Body of pancreas (tissue), 4 donors: ENCODE measurements at regions not wholly inside any gene's neighbourhood (a gene's known extent, or its start where the extent isn't known, plus 50 kb on each side); places are given as distances from the start of the nearest gene placed in this dataset.

Source experiments
- ATAC-seq: fragments of 150-250 bp; one replicate; pipeline ENCODE4 v1.9.1; 2016
- DNase-seq, 4 donors: peaks; one replicate each; pipeline ENCODE4 v3.0.0-alpha.2; 2019
- H3K27ac ChIP-seq, 4 donors: fragments of 200-600 bp; sonication (generic); 1 replicate in 3 of 4; 2 replicates in 1 of 4; pipeline versions ENCODE4 v1.5.1 to v1.6.1; 2016 to 2019; ENCODE audit warnings: mild to moderate bottlenecking in 1 of 4, mixed read lengths in 1 of 4, moderate library complexity in 1 of 4
- H3K27me3 ChIP-seq, 2 donors: fragments of 200-600 bp; sonication (generic); one replicate each; pipeline ENCODE4 v1.6.0; 2016; ENCODE audit warnings: mild to moderate bottlenecking in 1 of 2
- H3K36me3 ChIP-seq, 2 donors: fragments of 200-600 bp; sonication (generic); replicated peaks in 1 of 2; 2 replicates each; pipeline ENCODE4 v1.5.1; 2016; ENCODE audit warnings: low read depth in 2 of 2; ENCODE audit not compliant: insufficient read depth in 1 of 2
- H3K4me1 ChIP-seq: fragments of 200-600 bp; sonication (generic); one replicate; pipeline ENCODE4 v1.6.0; 2016
- H3K4me3 ChIP-seq, 2 donors: fragments of 200-600 bp; sonication (generic); 1 replicate in 1 of 2; 2 replicates in 1 of 2; pipeline ENCODE4 v1.5.1; 2016 to 2019
- H3K9me3 ChIP-seq, 3 donors: fragments of 200-600 bp; sonication (generic); 1 replicate in 2 of 3; 2 replicates in 1 of 3; pipeline ENCODE4 v1.5.1; 2016
- CTCF ChIP-seq, 7 experiments: fragments of 450-650 bp in 4 of 7; fragments of 200-600 bp in 3 of 7; sonication (generic) in 3 of 7; IDR thresholded peaks; one replicate each; pipeline ENCODE4 v1.5.1; 2016 to 2019; ENCODE audit warnings: antibody characterized with exemption in 7 of 7
- POLR2A ChIP-seq, 3 donors: fragments of 450-650 bp; IDR thresholded peaks; one replicate each; pipeline ENCODE4 v1.6.1; 2016; ENCODE audit warnings: antibody characterized with exemption in 3 of 3, mild to moderate bottlenecking in 2 of 3
- WGBS, 2 donors: methylation state at CpG; one replicate each; pipeline ENCODE4 v1.1.5; 2017; 5-methylcytosine and 5-hydroxymethylcytosine counted together
- intact Hi-C: fragments of 100-400 bp; cut with DNase I; formaldehyde crosslinking; loops from one replicate; pipeline ENCODE4 v1.15.1; 2023

GRCh38 chr20:22818636-22819035 is 216.5 kb upstream of the SSTR4 start:
- TF ChIP-seq POLR2A (IDR thresholded peaks at IDR 0.05): no peak
- TF ChIP-seq CTCF (IDR thresholded peaks at IDR 0.05): no peak
- 61 to 71% methylated on average over 4 of the region's 4 CpGs for WGBS, 2 donors
- Histone ChIP-seq H3K36me3 (no peaks in the 10 kb centered on the region), H3K27ac (no peak overlapping the region), H3K27me3 (no peaks in the 10 kb centered on the region), H3K9me3 (no peaks in the 10 kb centered on the region), H3K4me1 (no peaks in the 10 kb centered on the region), H3K4me3 (no peak overlapping the region)
- DNase-seq (no peak), ATAC-seq (no peak)
- intact Hi-C loops: no loop called here

- 75 to 83% methylated on average over 4 of the region's 4 CpGs for WGBS, 2 donors
- no peak overlapping the region for H3K4me3 ChIP-seq
- no peaks in the 10 kb centered on the region for H3K9me3 ChIP-seq
- no peaks in the 10 kb centered on the region for H3K36me3 ChIP-seq
- no peaks in the 10 kb centered on the region for H3K4me1 ChIP-seq
- no peak for TF ChIP-seq CTCF (IDR thresholded peaks at IDR 0.05)
- TF ChIP-seq POLR2A (IDR thresholded peaks at IDR 0.05): no peak
- H3K27me3 ChIP-seq: no peaks in the 10 kb centered on the region
- DNase-seq: no peak
- no peak for ATAC-seq
- no peak overlapping the region for H3K27ac ChIP-seq
- intact Hi-C loops: no loop called here
Measured at GRCh38 chr20:22819112-22819511, 216.0 kb upstream of the SSTR4 start.

GRCh38 chr20:22819784-22820183 is 215.3 kb upstream of the SSTR4 start:
- WGBS, 2 donors: 71 to 75% methylated on average over 2 of the region's 2 CpGs
- ATAC-seq (no peak), DNase-seq (no peak)

GRCh38 chr20:22821081-22821727 is 213.9 kb upstream of the SSTR4 start:
- WGBS, 2 donors: 41 to 52% methylated on average over 7 of the region's 7 CpGs
- ATAC-seq (no peak), DNase-seq (no peak)
- Histone ChIP-seq H3K27ac (no peak overlapping the region), H3K27me3 (no peaks in the 10 kb centered on the region), H3K4me1 (no peaks in the 10 kb centered on the region), H3K4me3 (no peak overlapping the region), H3K36me3 (no peaks in the 10 kb centered on the region), H3K9me3 (no peaks in the 10 kb centered on the region)
- intact Hi-C loops: no loop called here
- TF ChIP-seq CTCF (IDR thresholded peaks at IDR 0.05) (no peak), POLR2A (IDR thresholded peaks at IDR 0.05) (no peak)

More at GRCh38 chr20:22819784-22820183, 215.3 kb upstream of the SSTR4 start:
- no peak for TF ChIP-seq POLR2A (IDR thresholded peaks at IDR 0.05)
- no peak for TF ChIP-seq CTCF (IDR thresholded peaks at IDR 0.05)
- no peak overlapping the region for H3K27ac ChIP-seq
- H3K4me3 ChIP-seq: no peak overlapping the region
- intact Hi-C loops: no loop called here
- no peaks in the 10 kb centered on the region for H3K4me1 ChIP-seq
- H3K27me3 ChIP-seq: no peaks in the 10 kb centered on the region
- H3K9me3 ChIP-seq: no peaks in the 10 kb centered on the region
- H3K36me3 ChIP-seq: no peaks in the 10 kb centered on the region

GRCh38 chr20:22821796-22822195 is 213.3 kb upstream of the SSTR4 start:
- H3K27ac ChIP-seq: no peak overlapping the region
- 77 to 78% methylated on average over 2 to 4 of the region's 4 CpGs for WGBS, 2 donors
- ATAC-seq (no peak), DNase-seq (no peak)
- H3K27me3 ChIP-seq: no peaks in the 10 kb centered on the region
- H3K9me3 ChIP-seq: no peaks in the 10 kb centered on the region
- no peaks in the 10 kb centered on the region for H3K4me1 ChIP-seq
- no peak for TF ChIP-seq POLR2A (IDR thresholded peaks at IDR 0.05)
- no peak for TF ChIP-seq CTCF (IDR thresholded peaks at IDR 0.05)
- no peaks in the 10 kb centered on the region for H3K36me3 ChIP-seq
- no peak overlapping the region for H3K4me3 ChIP-seq
- intact Hi-C loops: no loop called here
